Fibroblast of villous mesenchyme (primary cell): ENCODE measurements at regions not wholly inside any gene's neighbourhood (a gene's known extent, or its start where the extent isn't known, plus 50 kb on each side); places are given as distances from the start of the nearest gene placed in this dataset.

ENCODE experiments used
- DNase-seq: peaks from one replicate; pipeline ENCODE4 v3.0.0-alpha.2; 2010; ENCODE audit warnings: low read depth
- H3K4me3 ChIP-seq: 2 replicates; pipeline ENCODE4 v1.5.1; 2011; ENCODE audit warnings: low read depth, mild to moderate bottlenecking, low read length
- CTCF ChIP-seq: IDR thresholded peaks from 2 replicates; pipeline ENCODE4 v1.5.1; 2012; ENCODE audit warnings: low read depth, mild to moderate bottlenecking, low read length; ENCODE audit not compliant: insufficient read depth

GRCh38 chr1:177744906-177745305 lies 225.0 kb downstream of the SEC16B start:
- no peak for TF ChIP-seq CTCF
- no peak overlapping the region for H3K4me3 ChIP-seq
- no peak for DNase-seq

- H3K4me3 ChIP-seq, result no peak overlapping the region
- no peak for TF ChIP-seq CTCF
- DNase-seq, result no peak
Measured at GRCh38 chr1:177741476-177741875, 228.4 kb downstream of the SEC16B start.

GRCh38 chr1:177739780-177740179 lies 230.1 kb downstream of the SEC16B start:
- no peak overlapping the region for H3K4me3 ChIP-seq
- no peak for DNase-seq
- TF ChIP-seq CTCF, result no peak

GRCh38 chr1:177737456-177737855 lies 232.4 kb downstream of the SEC16B start:
- DNase-seq, result no peak
- no peak overlapping the region for H3K4me3 ChIP-seq
- no peak for TF ChIP-seq CTCF

GRCh38 chr1:177732178-177732577 lies 237.7 kb downstream of the SEC16B start:
- DNase-seq, result no peak
- TF ChIP-seq CTCF, result no peak
- H3K4me3 ChIP-seq, result no peak overlapping the region

- no peak for TF ChIP-seq CTCF
- no peak for DNase-seq
- no peak overlapping the region for H3K4me3 ChIP-seq
Measured at GRCh38 chr1:177729646-177730045, 240.2 kb downstream of the SEC16B start.

- no peak for TF ChIP-seq CTCF
- no peak for DNase-seq
- no peak overlapping the region for H3K4me3 ChIP-seq
Measured at GRCh38 chr1:177723533-177723932, 246.3 kb downstream of the SEC16B start.
